ENCODE measurements at regions not wholly inside any gene's neighbourhood (a gene's known extent, or its start where the extent isn't known, plus 50 kb on each side); places are given as distances from the start of the nearest gene placed in this dataset.

DNA sequence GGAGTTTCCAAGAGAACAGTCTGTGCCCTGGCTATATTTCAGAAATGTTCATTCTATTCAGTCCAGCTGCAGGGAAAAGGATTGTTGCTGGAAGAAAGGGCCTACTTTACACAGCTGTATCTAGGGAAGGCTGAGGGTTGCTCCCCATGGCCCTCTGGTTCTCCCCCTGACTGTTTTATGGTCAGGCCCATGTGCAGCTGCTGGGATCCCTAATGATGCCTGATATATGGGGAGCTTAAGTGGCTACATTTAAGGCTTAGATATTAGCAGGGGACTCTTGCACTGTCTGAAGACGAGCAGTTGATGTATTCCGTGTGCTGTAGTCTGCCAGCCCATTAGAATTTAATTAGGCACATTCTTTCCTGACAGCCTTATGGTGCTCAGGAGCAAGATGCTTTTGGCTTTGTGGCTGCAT is 72.0 kb downstream of the FAM43A start:
- ChIA-PET CTCF (interaction anchor here (0.6 to 0.7 kb wide), 2 partner anchors 64 to 100 kb away, joined by 4 to 9 read pairs; no protein-coding TSS in a partner anchor), POLR2A (no interaction called here)
- ATAC-seq, result no peak
- in situ Hi-C loops (cut with HindIII; ENCODE audit: low pct_unique_long_range_greater_than_20kb, low sequenced_read_pairs), result no loop called here
- Histone ChIP-seq H3K36me3 (ENCODE audit: control insufficient read depth, insufficient read depth, low read length) (no peaks in the 10 kb centered on the region), H3K4me3 (ENCODE audit: low read depth in 2 of 2, low read length in 2 of 2) (no peak overlapping the region), H3K27ac (ENCODE audit: low read length) (no peak overlapping the region), H3K4me1 (ENCODE audit: control insufficient read depth, insufficient read depth, low read length) (no peaks in the 10 kb centered on the region), H3K27me3 (ENCODE audit: control insufficient read depth, insufficient read depth, low read length) (no peaks in the 10 kb centered on the region), H3K9me3 (ENCODE audit: control insufficient read depth, insufficient read depth, low read depth, low read length) (no peaks in the 10 kb centered on the region)
- intact Hi-C loops (cut with micrococcal nuclease; ENCODE audit: unreplicated experiment), result no loop called here
- no TSS peak for BruUV-seq (replicated peaks)
- TF ChIP-seq SIN3A (IDR thresholded peaks at IDR 0.05; ENCODE audit: borderline replicate concordance, insufficient read depth, low read depth, low read length), result no peak
- no peak for TF ChIP-seq POLR2AphosphoS5 (IDR thresholded peaks at IDR 0.05; ENCODE audit: low read depth, low read length)
- TF ChIP-seq, protein P1, sequence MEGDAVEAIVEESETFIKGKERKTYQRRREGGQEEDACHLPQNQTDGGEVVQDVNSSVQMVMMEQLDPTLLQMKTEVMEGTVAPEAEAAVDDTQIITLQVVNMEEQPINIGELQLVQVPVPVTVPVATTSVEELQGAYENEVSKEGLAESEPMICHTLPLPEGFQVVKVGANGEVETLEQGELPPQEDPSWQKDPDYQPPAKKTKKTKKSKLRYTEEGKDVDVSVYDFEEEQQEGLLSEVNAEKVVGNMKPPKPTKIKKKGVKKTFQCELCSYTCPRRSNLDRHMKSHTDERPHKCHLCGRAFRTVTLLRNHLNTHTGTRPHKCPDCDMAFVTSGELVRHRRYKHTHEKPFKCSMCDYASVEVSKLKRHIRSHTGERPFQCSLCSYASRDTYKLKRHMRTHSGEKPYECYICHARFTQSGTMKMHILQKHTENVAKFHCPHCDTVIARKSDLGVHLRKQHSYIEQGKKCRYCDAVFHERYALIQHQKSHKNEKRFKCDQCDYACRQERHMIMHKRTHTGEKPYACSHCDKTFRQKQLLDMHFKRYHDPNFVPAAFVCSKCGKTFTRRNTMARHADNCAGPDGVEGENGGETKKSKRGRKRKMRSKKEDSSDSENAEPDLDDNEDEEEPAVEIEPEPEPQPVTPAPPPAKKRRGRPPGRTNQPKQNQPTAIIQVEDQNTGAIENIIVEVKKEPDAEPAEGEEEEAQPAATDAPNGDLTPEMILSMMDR (IDR thresholded peaks at IDR 0.05), result no peak
- TF ChIP-seq, protein P2, sequence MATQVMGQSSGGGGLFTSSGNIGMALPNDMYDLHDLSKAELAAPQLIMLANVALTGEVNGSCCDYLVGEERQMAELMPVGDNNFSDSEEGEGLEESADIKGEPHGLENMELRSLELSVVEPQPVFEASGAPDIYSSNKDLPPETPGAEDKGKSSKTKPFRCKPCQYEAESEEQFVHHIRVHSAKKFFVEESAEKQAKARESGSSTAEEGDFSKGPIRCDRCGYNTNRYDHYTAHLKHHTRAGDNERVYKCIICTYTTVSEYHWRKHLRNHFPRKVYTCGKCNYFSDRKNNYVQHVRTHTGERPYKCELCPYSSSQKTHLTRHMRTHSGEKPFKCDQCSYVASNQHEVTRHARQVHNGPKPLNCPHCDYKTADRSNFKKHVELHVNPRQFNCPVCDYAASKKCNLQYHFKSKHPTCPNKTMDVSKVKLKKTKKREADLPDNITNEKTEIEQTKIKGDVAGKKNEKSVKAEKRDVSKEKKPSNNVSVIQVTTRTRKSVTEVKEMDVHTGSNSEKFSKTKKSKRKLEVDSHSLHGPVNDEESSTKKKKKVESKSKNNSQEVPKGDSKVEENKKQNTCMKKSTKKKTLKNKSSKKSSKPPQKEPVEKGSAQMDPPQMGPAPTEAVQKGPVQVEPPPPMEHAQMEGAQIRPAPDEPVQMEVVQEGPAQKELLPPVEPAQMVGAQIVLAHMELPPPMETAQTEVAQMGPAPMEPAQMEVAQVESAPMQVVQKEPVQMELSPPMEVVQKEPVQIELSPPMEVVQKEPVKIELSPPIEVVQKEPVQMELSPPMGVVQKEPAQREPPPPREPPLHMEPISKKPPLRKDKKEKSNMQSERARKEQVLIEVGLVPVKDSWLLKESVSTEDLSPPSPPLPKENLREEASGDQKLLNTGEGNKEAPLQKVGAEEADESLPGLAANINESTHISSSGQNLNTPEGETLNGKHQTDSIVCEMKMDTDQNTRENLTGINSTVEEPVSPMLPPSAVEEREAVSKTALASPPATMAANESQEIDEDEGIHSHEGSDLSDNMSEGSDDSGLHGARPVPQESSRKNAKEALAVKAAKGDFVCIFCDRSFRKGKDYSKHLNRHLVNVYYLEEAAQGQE (IDR thresholded peaks at IDR 0.05; ENCODE audit: insufficient read depth in 1 of 2, low read depth in 2 of 2, low read length in 1 of 2), result no peak
- no peak for TF ChIP-seq TCF7L2 (IDR thresholded peaks at IDR 0.05; ENCODE audit: low read depth, low read length)
- DNase-seq (ENCODE audit: low read depth, low spot score), result no peak

DNA sequence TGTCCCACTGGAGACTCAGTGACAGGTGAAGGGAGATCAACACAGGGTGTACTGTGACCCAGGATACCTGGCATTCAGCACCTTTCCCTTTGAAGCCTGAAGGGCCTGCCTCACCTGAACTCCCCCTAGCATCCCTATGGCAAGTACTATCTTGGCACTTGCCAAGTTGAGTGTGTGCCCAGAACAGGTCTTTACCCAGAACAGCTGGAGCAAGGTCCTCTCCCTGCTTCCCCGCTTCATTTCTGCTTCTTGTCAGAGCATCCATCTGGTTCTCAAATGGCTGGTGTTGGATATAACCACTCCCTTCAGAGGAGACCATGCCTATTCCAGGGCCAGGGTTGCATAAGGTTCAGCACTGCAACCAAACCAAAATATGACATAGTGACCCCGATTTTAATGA is 73.0 kb downstream of the FAM43A start:
- POLR2A ChIA-PET, result no interaction called here
- no peak for DNase-seq (ENCODE audit: low read depth, low spot score)
- Histone ChIP-seq H3K27ac (ENCODE audit: low read length) (no peak overlapping the region), H3K36me3 (ENCODE audit: control insufficient read depth, insufficient read depth, low read length) (no peaks in the 10 kb centered on the region), H3K4me1 (ENCODE audit: control insufficient read depth, insufficient read depth, low read length) (no peaks in the 10 kb centered on the region), H3K9me3 (ENCODE audit: control insufficient read depth, insufficient read depth, low read depth, low read length) (no peaks in the 10 kb centered on the region), H3K27me3 (ENCODE audit: control insufficient read depth, insufficient read depth, low read length) (no peaks in the 10 kb centered on the region), H3K4me3 (ENCODE audit: low read depth in 2 of 2, low read length in 2 of 2) (no peak overlapping the region)
- no peak for TF ChIP-seq POLR2AphosphoS5 (IDR thresholded peaks at IDR 0.05; ENCODE audit: low read depth, low read length)
- TF ChIP-seq SIN3A (IDR thresholded peaks at IDR 0.05; ENCODE audit: borderline replicate concordance, insufficient read depth, low read depth, low read length), result no peak
- TF ChIP-seq, protein P2 (IDR thresholded peaks at IDR 0.05; ENCODE audit: insufficient read depth in 1 of 2, low read depth in 2 of 2, low read length in 1 of 2), result no peak
- TF ChIP-seq, protein P1 (IDR thresholded peaks at IDR 0.05), result no peak
- TF ChIP-seq TCF7L2 (IDR thresholded peaks at IDR 0.05; ENCODE audit: low read depth, low read length), result no peak
- no TSS peak for BruUV-seq (replicated peaks)
- in situ Hi-C loops (cut with HindIII; ENCODE audit: low pct_unique_long_range_greater_than_20kb, low sequenced_read_pairs) (no loop called here), intact Hi-C loops (cut with micrococcal nuclease; ENCODE audit: unreplicated experiment) (no loop called here)
- ATAC-seq, result no peak
- CTCF ChIA-PET, result no interaction called here

All from Panc1 (cell line).